Muscle of back (tissue), 3 donors: ENCODE measurements at regions not wholly inside any gene's neighbourhood (a gene's known extent, or its start where the extent isn't known, plus 50 kb on each side); places are given as distances from the start of the nearest gene placed in this dataset.

ENCODE experiments used
- DNase-seq, 3 donors: peaks; one replicate each; pipeline versions ENCODE4 v3.0.0 to v3.0.0-alpha.2; 2013

GRCh38 chr3:107309312-107309711 is 67.9 kb upstream of the CCDC54 start:
- DNase-seq, result no peak

GRCh38 chr3:107313711-107314110 is 63.5 kb upstream of the CCDC54 start:
- DNase-seq, result no peak

- DNase-seq, result no peak
Measured at GRCh38 chr3:107315141-107315540, 62.1 kb upstream of the CCDC54 start.

GRCh38 chr3:107323723-107324122 is 53.5 kb upstream of the CCDC54 start:
- DNase-seq, result no peak

- DNase-seq, result no peak
Measured at GRCh38 chr3:107325446-107325845, 51.8 kb upstream of the CCDC54 start.
